Muscle layer of colon (tissue), 2 donors: ENCODE measurements at regions not wholly inside any gene's neighbourhood (a gene's known extent, or its start where the extent isn't known, plus 50 kb on each side); places are given as distances from the start of the nearest gene placed in this dataset.
"Not testable (repeated sequence)": the region's sequence is repeated elsewhere in the genome, so short reads cannot be mapped to it uniquely, and the experiment has no call there.

Experiments
- H3K27ac ChIP-seq: one replicate; pipeline ENCODE4 v1.7.0; 2013; ENCODE audit warnings: low read depth, mild to moderate bottlenecking, low read length, moderate library complexity
- H3K27me3 ChIP-seq, 2 donors: one replicate each; pipeline ENCODE4 v1.7.0; 2013; ENCODE audit warnings: low read length in 2 of 2, mild to moderate bottlenecking in 2 of 2; ENCODE audit not compliant: insufficient read depth in 2 of 2, control insufficient read depth in 1 of 2
- H3K36me3 ChIP-seq: one replicate; pipeline ENCODE4 v1.7.0; 2013; ENCODE audit warnings: mild to moderate bottlenecking, low read length; ENCODE audit not compliant: insufficient read depth
- H3K4me1 ChIP-seq: one replicate; pipeline ENCODE4 v1.7.0; 2013; ENCODE audit warnings: mild to moderate bottlenecking, low read length; ENCODE audit not compliant: insufficient read depth
- H3K4me3 ChIP-seq, 2 donors: one replicate each; pipeline ENCODE4 v1.7.0; 2013; ENCODE audit warnings: low read length in 2 of 2, low read depth in 1 of 2, mild to moderate bottlenecking in 1 of 2, moderate library complexity in 1 of 2
- H3K9ac ChIP-seq: one replicate; pipeline ENCODE4 v1.7.0; 2013; ENCODE audit warnings: low read length
- H3K9me3 ChIP-seq: one replicate; pipeline ENCODE4 v1.7.0; 2013; ENCODE audit warnings: mild to moderate bottlenecking, low read length
- donor health status: abdominal sarcoma.
- donor health status: Adenocarcinoma of cecum.

DNA sequence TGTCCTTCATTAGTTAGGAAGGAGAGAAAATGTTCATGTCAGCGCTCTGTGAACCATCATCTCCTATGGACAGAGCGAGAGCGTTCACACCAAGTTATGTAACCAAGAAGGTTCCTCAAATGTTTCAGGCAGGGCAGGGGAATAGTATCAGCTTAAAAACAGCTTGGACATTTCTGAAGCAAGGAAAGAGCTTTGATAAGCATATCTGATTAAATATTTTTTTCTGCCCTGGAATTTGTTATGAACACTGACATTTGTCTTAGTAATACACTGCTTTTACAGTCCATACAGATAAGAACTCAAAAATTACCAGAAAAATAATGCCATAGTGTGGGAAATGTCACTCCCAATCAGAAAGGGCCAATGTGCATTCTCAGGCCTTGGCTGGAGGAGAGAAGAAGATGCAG lies 66.3 kb upstream of the LIFR start:
- H3K27ac ChIP-seq: no peak overlapping the region
- H3K36me3 ChIP-seq: no peaks in the 10 kb centered on the region
- no peak overlapping the region for H3K4me3 ChIP-seq
- no peak overlapping the region for H3K9ac ChIP-seq
- no peaks in the 10 kb centered on the region for H3K27me3 ChIP-seq
- H3K4me1 ChIP-seq: no peaks in the 10 kb centered on the region
- H3K9me3 ChIP-seq: no peaks in the 10 kb centered on the region

DNA sequence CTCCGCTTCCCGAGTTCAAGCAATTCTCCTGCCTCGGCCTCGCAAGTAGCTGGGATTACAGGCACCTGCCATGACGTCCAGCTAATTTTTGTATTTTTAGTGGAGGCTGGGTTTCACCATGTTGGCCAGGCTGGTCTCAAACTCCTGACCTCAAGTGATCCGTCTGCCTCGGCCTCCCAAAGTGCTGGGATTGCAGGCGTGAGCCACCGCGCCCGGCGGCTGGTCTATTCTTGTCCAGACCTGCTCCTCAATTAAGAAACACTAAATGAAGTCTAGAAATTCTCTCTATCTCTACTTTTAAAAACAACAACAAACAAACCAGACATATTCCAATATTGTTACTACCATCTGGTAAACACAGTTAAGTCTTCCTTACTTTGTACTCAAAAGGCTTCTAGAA lies 68.1 kb upstream of the LIFR start:
- H3K4me1 ChIP-seq, H3K9ac ChIP-seq, H3K9me3 ChIP-seq: not testable (repeated sequence)

DNA sequence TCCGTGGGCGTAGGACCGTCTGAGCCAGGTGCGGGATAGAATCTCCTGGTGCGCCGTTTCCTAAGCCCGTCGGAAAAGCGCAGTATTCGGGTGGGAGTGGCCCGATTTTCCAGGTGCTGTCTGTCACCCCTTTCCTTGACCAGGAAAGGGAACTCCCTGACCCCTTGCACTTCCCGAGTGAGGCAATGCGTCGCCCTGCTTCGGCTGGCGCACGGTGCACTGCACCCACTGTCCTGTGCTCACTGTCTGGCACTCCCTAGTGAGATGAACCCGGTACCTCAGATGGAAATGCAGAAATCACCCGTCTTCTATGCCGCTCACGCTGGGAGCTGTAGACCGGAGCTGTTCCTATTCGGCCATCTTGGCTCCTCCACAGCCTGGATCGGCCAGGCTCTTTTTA lies 74.9 kb upstream of the LIFR start:
- H3K4me1 ChIP-seq, H3K9ac ChIP-seq, H3K27ac ChIP-seq, H3K27me3 ChIP-seq, H3K36me3 ChIP-seq, H3K4me3 ChIP-seq: not testable (repeated sequence)
- H3K9me3 ChIP-seq: peaks cover 11% of the 10 kb centered on the region

More for the DNA sequence above, 68.1 kb upstream of the LIFR start:
- not testable (repeated sequence) for H3K4me3 ChIP-seq, H3K27me3 ChIP-seq, H3K36me3 ChIP-seq, H3K27ac ChIP-seq

DNA sequence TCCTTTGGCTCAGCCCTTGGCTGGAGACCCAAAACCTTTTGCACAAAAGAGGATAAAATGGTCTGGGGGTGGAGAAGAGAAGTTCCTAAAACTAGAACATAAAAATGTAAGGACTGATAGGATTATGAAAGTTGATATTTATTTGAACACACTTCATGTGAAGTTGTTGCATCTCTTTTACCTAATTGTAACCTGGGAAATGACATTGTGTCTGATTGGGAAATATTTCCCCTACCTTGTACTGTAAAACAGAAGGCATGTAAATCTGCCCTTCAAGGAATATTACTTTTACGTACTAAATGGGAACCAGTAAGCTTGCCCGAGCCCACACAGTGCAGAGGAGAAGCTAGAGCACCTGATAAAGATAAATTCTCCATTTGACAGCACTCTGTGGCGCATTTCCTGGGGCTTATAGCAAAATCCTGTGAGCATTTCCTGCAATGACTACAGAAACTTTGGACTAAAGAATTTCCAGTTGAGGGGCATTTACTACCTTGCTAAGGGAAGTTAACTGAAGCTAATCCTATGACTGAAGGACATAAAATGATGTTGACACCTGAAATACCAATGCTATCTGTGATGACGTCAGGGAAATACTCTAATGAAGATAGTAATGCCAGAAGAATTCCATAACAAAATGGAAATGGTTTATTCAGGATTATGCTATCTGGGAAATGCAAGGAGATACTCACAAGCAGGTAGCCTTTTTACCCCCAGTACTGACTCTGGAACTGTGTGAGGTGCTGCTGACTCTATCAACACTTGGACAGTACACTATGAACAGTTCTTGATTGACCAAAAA lies 78.3 kb upstream of the LIFR start:
- Histone ChIP-seq H3K4me3 (no peak overlapping the region), H3K4me1 (no peaks in the 10 kb centered on the region), H3K36me3 (no peaks in the 10 kb centered on the region), H3K27me3 (no peaks in the 10 kb centered on the region), H3K9me3 (peaks cover 11% of the 10 kb centered on the region), H3K27ac (no peak overlapping the region), H3K9ac (no peak overlapping the region)

DNA sequence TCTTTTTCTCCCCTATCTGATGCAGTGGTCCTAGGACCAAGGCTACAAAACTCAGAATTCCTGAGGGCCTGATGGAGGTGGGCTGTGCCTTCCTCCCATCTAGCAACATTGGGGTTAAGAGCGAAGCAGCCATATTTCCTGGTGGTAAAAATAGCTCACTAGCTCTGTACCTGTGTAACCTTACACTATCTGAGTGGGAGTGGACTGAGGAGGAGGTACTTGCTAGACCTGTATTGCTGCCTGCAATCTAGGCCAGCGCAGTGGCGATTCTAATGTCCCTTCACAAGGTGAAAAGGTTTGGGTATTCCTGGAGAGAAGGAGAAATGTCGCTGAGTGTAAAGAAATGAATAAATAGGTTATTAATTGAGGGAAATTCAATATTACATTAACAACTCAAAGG lies 80.2 kb upstream of the LIFR start:
- no peak overlapping the region for H3K9ac ChIP-seq
- H3K36me3 ChIP-seq: no peaks in the 10 kb centered on the region
- no peak overlapping the region for H3K27ac ChIP-seq
- H3K9me3 ChIP-seq: peaks cover 10% of the 10 kb centered on the region
- no peaks in the 10 kb centered on the region for H3K4me1 ChIP-seq
- H3K4me3 ChIP-seq: no peak overlapping the region
- H3K27me3 ChIP-seq: no peaks in the 10 kb centered on the region

DNA sequence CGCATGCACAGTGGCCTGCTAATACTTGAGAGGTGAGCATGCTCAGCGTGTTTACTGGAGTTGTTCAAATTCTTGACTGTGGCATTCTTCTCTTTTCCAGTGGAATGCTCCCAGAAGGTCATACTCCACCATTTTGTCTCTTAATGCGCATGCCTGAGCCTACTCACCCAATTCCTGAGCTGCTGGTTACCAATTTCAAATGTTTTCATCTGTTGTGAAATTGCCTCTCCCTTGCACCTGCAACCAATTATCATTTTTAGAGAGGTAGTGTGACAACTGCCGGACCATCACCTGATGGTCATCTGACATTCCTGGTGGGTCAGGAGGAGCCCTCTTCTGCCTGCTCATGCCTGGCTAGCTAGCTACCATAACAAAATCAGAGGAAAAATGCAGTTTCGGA lies 82.2 kb upstream of the LIFR start:
- peaks cover 11% of the 10 kb centered on the region for H3K4me1 ChIP-seq
- no peaks in the 10 kb centered on the region for H3K9me3 ChIP-seq

GRCh38 chr5:38639377-38640358 lies 83.2 kb upstream of the LIFR start:
- H3K9me3 ChIP-seq: no peaks in the 10 kb centered on the region
- H3K27me3 ChIP-seq: no peaks in the 10 kb centered on the region
- H3K4me1 ChIP-seq: peaks cover 11% of the 10 kb centered on the region
- H3K4me3 ChIP-seq: no peak overlapping the region
- no peak overlapping the region for H3K9ac ChIP-seq
- H3K27ac ChIP-seq: no peak overlapping the region
- H3K36me3 ChIP-seq: no peaks in the 10 kb centered on the region

More for the DNA sequence above, 82.2 kb upstream of the LIFR start:
- H3K36me3 ChIP-seq: no peaks in the 10 kb centered on the region
- no peak overlapping the region for H3K27ac ChIP-seq
- no peaks in the 10 kb centered on the region for H3K27me3 ChIP-seq
- H3K9ac ChIP-seq: no peak overlapping the region
- H3K4me3 ChIP-seq: no peak overlapping the region

DNA sequence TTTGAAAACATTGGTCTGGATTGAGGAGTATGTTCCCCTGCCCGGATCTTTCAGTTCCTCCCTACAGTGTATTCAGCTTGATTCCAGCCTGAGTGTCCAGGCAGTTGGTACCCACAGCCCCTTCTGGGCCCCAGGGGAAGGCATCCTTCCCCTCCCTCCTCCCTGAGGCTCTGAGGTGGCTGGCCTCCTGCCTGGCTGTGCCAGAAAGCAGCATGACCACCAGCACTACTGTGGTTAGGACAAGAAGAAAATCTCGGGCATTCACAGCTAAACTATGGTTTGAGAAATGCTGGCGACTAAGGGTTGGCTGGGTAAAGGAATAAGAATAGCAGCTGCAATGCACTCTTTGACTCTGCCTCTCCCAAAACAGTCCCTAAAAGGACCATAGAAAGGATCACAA lies 84.6 kb upstream of the LIFR start:
- H3K27me3 ChIP-seq: no peaks in the 10 kb centered on the region
- H3K36me3 ChIP-seq: no peaks in the 10 kb centered on the region
- H3K27ac ChIP-seq: no peak overlapping the region
- H3K4me3 ChIP-seq: no peak overlapping the region
- H3K9me3 ChIP-seq: no peaks in the 10 kb centered on the region
- no peak overlapping the region for H3K9ac ChIP-seq
- H3K4me1 ChIP-seq: peaks cover 11% of the 10 kb centered on the region

DNA sequence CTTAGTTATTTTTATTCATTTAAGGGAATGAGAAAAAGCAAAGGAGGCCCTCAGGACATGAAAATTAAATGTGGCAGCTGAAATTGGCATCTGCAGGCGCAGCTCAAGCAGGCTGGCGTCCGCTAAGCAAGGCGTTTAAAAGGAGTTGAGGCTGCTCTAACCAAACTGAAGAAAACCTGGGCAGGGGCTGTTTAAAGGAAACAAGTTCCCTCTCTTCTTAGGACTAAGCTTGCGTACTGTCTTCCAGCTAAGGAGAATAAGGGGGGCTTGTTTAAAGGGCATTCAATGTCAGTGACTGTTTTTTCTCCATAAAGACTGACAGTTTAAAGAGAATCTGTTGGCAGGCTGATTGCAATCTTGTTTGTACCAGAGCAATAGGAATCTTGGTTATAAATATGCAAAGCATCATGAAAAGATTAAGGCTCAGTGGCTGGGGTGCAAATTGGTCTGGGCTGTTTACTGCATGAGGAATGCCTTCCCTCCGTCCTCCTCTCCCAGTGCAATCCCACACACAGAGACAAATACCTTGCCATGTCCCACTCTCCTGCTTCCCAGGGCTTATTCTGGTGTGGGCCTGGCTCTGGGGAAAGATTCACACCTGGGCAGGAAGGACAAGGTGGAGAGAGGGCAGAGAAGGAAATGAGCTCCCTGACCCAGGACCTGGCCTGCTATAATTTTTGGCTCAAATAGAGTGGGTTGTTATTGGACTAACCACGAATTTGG lies 85.9 kb upstream of the LIFR start:
- Histone ChIP-seq H3K4me3 (no peak overlapping the region), H3K4me1 (peaks cover 11% of the 10 kb centered on the region), H3K9ac (no peak overlapping the region), H3K9me3 (no peaks in the 10 kb centered on the region), H3K36me3 (no peaks in the 10 kb centered on the region), H3K27me3 (no peaks in the 10 kb centered on the region), H3K27ac (no peak overlapping the region)

DNA sequence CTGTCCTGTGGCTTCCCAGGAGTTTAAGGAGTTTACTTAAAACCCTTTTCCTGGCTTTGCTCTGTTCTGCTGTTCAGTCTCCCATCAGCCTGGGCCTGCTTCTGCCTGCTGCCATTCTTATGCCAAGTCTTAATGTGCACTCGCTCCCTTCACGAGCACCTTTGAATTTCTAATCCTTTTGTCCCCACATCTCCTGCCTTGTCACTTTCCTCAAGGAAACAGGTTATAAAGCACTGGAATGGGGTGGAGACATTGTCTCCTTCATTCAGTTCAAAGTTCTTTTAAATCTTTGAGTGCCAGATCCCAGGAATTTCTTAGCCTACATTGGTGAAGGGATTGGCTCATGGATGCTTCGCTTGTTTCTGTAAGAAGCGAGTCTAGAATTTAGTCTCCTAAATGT lies 87.2 kb upstream of the LIFR start:
- Histone ChIP-seq H3K9me3 (no peaks in the 10 kb centered on the region), H3K27me3 (no peaks in the 10 kb centered on the region), H3K4me3 (no peak overlapping the region), H3K36me3 (no peaks in the 10 kb centered on the region), H3K9ac (no peak overlapping the region), H3K4me1 (peaks cover 11% of the 10 kb centered on the region), H3K27ac (no peak overlapping the region)

GRCh38 chr5:38645508-38645907 lies 89.1 kb upstream of the LIFR start:
- no peaks in the 10 kb centered on the region for H3K36me3 ChIP-seq
- peaks cover 11% of the 10 kb centered on the region for H3K4me1 ChIP-seq
- no peak overlapping the region for H3K27ac ChIP-seq
- no peak overlapping the region for H3K4me3 ChIP-seq
- H3K9me3 ChIP-seq: no peaks in the 10 kb centered on the region
- no peak overlapping the region for H3K9ac ChIP-seq
- no peaks in the 10 kb centered on the region for H3K27me3 ChIP-seq
